ENCODE measurements at regions not wholly inside any gene's neighbourhood (a gene's known extent, or its start where the extent isn't known, plus 50 kb on each side); places are given as distances from the start of the nearest gene placed in this dataset.

DNA sequence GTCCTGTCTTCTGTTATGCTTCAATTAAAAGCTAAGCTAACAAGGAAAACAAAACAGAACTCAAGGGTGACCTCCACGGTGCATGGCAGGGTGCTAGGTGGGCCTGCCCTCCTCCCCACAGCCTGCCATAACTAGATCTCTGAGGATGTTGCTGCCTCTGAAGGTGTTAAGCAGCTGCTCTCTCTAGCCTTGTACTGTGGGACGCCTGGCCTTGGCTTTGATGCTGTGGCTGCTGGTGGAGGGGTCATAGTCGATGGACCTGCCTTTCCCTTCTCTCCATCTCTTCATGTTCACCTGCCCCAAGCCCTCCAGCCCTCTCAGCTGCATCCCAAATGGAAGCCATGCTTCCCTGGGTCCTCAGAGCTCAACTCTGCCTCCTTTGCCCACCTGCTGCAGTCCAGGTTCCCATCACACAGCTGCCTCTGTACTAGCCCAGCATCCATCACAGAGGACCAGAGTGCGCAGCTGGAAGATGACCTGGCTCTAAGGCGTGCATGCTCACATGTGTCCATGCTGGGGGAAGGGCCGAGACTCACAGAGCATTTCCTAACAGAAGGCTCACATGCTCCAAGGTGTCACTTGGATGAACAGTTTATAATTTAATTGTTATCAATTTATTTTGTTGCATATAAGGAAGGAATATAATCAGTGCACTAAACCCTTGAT, 180.3 kb upstream of the E2F8 start:
- no peak for TF ChIP-seq JUN (IDR thresholded peaks at IDR 0.05; ENCODE audit: borderline replicate concordance, insufficient read depth, insufficient read length, low read depth)
- TF ChIP-seq, protein P1, sequence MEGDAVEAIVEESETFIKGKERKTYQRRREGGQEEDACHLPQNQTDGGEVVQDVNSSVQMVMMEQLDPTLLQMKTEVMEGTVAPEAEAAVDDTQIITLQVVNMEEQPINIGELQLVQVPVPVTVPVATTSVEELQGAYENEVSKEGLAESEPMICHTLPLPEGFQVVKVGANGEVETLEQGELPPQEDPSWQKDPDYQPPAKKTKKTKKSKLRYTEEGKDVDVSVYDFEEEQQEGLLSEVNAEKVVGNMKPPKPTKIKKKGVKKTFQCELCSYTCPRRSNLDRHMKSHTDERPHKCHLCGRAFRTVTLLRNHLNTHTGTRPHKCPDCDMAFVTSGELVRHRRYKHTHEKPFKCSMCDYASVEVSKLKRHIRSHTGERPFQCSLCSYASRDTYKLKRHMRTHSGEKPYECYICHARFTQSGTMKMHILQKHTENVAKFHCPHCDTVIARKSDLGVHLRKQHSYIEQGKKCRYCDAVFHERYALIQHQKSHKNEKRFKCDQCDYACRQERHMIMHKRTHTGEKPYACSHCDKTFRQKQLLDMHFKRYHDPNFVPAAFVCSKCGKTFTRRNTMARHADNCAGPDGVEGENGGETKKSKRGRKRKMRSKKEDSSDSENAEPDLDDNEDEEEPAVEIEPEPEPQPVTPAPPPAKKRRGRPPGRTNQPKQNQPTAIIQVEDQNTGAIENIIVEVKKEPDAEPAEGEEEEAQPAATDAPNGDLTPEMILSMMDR (IDR thresholded peaks at IDR 0.05; ENCODE audit: extremely low read depth in 1 of 2, insufficient read depth in 1 of 2, low read depth in 1 of 2, low read length in 2 of 2) = no peak
- TF ChIP-seq MYC (IDR thresholded peaks at IDR 0.05; ENCODE audit: low read depth, low read length) = no peak

Data from endothelial cell of umbilical vein (primary cell).